Endothelial cell of umbilical vein (primary cell): ENCODE measurements at regions not wholly inside any gene's neighbourhood (a gene's known extent, or its start where the extent isn't known, plus 50 kb on each side); places are given as distances from the start of the nearest gene placed in this dataset.

Source experiments
- BruUV-seq: library from RNA; stranded (reverse); fragments of 400-500 nt; replicated peaks from 2 replicates; lab custom pipeline; 2021; lab: Mats Ljungman, UMichigan
- CTCF ChIA-PET: fragments of 300-600, 350-600 bp; sonication (Branson Sonifier 250); formaldehyde crosslinking; loops from one replicate; lab custom pipeline; 2021; ENCODE audit warnings: antibody characterized with exemption, inconsistent platforms; lab: Charles Lee
- POLR2A ChIA-PET: fragments of 300-600, 350-600 bp; sonication (Branson Sonifier 250); formaldehyde crosslinking; loops from one replicate; lab custom pipeline; 2021; ENCODE audit warnings: antibody characterized with exemption, inconsistent platforms; lab: Charles Lee
- DNase-seq: peaks from one replicate; pipeline ENCODE4 v3.0.0-alpha.2; 2011; ENCODE audit warnings: low read depth, low spot score
- FAIRE-seq: peaks from 2 replicates; lab custom pipeline; 2011; peaks lifted over from hg19 to GRCh38; lab: Jason Lieb, UNC
- H2AFZ ChIP-seq: 2 replicates; pipeline ENCODE4 v1.6.0; 2012; ENCODE audit warnings: low read depth, low read length, control low read depth, inconsistent platforms
- H3K27ac ChIP-seq: 2 replicates; pipeline ENCODE4 v1.5.1; 2011; ENCODE audit warnings: low read depth, mild to moderate bottlenecking, control low read depth, low read length, moderate library complexity; ENCODE audit not compliant: insufficient read depth
- H3K27me3 ChIP-seq, 2 experiments: 2 replicates each; pipeline versions ENCODE4 v1.6.0 to v1.6.1; 2011; ENCODE audit warnings: low read length in 2 of 2, mixed read lengths in 1 of 2; ENCODE audit not compliant: control insufficient read depth in 2 of 2, insufficient read depth in 2 of 2
- H3K36me3 ChIP-seq, 2 experiments: 2 replicates in 1 of 2; 3 replicates in 1 of 2; pipeline ENCODE4 v1.5.1; 2011; ENCODE audit warnings: low read length in 2 of 2, mild to moderate bottlenecking in 1 of 2, moderate library complexity in 1 of 2; ENCODE audit not compliant: control insufficient read depth in 2 of 2, insufficient read depth in 2 of 2; ENCODE audit errors: extremely low read depth in 1 of 2
- H3K4me1 ChIP-seq: 3 replicates; pipeline ENCODE4 v1.5.1; 2011; ENCODE audit warnings: mild to moderate bottlenecking, low read length; ENCODE audit not compliant: control insufficient read depth, insufficient read depth; ENCODE audit errors: extremely low read depth
- H3K4me2 ChIP-seq: 2 replicates; pipeline ENCODE4 v1.6.1; 2011; ENCODE audit warnings: low read length, control low read depth, mixed read lengths; ENCODE audit not compliant: insufficient read depth
- H3K4me3 ChIP-seq, 3 experiments: fragments of 200-600 bp in 1 of 3; sonication (generic), shearing (Covaris generic) in 1 of 3; replicated peaks in 1 of 3; 2 replicates each; pipeline ENCODE4 v1.5.1; 2011 to 2016; ENCODE audit warnings: control low read depth in 3 of 3, low read length in 3 of 3, mild to moderate bottlenecking in 2 of 3, inconsistent platforms in 1 of 3, low read depth in 1 of 3, moderate library complexity in 1 of 3; ENCODE audit not compliant: insufficient read depth in 1 of 3
- H3K79me2 ChIP-seq: 2 replicates; pipeline ENCODE4 v1.6.0; 2012; ENCODE audit warnings: low read length, inconsistent platforms; ENCODE audit not compliant: control insufficient read depth, insufficient read depth
- H3K9ac ChIP-seq: replicated peaks from 2 replicates; pipeline ENCODE3; 2011; ENCODE audit warnings: low read length, control low read depth; ENCODE audit not compliant: insufficient read depth; ENCODE audit errors: extremely low read depth
- H3K9me1 ChIP-seq: replicated peaks from 3 replicates; pipeline ENCODE4 v1.6.0; 2011; ENCODE audit warnings: mild to moderate bottlenecking, low read length; ENCODE audit not compliant: control insufficient read depth, insufficient read depth; ENCODE audit errors: extremely low read depth
- H3K9me3 ChIP-seq: replicated peaks from 2 replicates; pipeline ENCODE4 v1.5.1; 2012; ENCODE audit warnings: low read length, inconsistent platforms; ENCODE audit not compliant: control insufficient read depth, insufficient read depth
- H4K20me1 ChIP-seq: replicated peaks from 2 replicates; pipeline ENCODE3; 2011; ENCODE audit warnings: mild to moderate bottlenecking, low read length; ENCODE audit not compliant: control insufficient read depth, insufficient read depth; ENCODE audit errors: extremely low read depth
- EZH2 ChIP-seq: IDR thresholded peaks from 2 replicates; pipeline ENCODE4 v1.6.1; 2012; ENCODE audit warnings: borderline replicate concordance, low read depth, mild to moderate bottlenecking, moderate library complexity, low read length, inconsistent platforms; ENCODE audit not compliant: severe bottlenecking
- FOS ChIP-seq: IDR thresholded peaks from 2 replicates; pipeline ENCODE4 v1.6.1; 2011; ENCODE audit warnings: mild to moderate bottlenecking, low read length, moderate library complexity, borderline replicate concordance; ENCODE audit not compliant: insufficient read depth
- GATA2 ChIP-seq: IDR thresholded peaks from 2 replicates; pipeline ENCODE4 v1.7.0; 2011; ENCODE audit warnings: low read depth, mild to moderate bottlenecking, moderate library complexity, mixed read lengths, low read length; ENCODE audit not compliant: insufficient read length, insufficient read depth
- JUN ChIP-seq: IDR thresholded peaks from 2 replicates; pipeline ENCODE4 v1.6.1; 2011; ENCODE audit warnings: borderline replicate concordance, low read depth; ENCODE audit not compliant: insufficient read length, insufficient read depth
- MYC ChIP-seq: IDR thresholded peaks from one replicate; pipeline ENCODE4 v1.6.1; 2011; ENCODE audit warnings: mild to moderate bottlenecking, low read depth, low read length
- POLR2A ChIP-seq: IDR thresholded peaks from 2 replicates; pipeline ENCODE4 v1.6.1; 2012; ENCODE audit warnings: low read depth, mild to moderate bottlenecking, control low read depth, low read length
- POLR2AphosphoS5 ChIP-seq: IDR thresholded peaks from 2 replicates; pipeline ENCODE4 v1.6.1; 2012; ENCODE audit warnings: low read depth, mild to moderate bottlenecking, control low read depth, low read length, moderate library complexity; ENCODE audit not compliant: insufficient read depth
- dilution Hi-C: fragments of 300-500 bp; cut with MboI; formaldehyde crosslinking; loops from one replicate; pipeline ENCODE4 v1.15.0; 2019; ENCODE audit warnings: low sequenced_read_pairs; ENCODE audit not compliant: extremely low pct_ligation_motif_present
- intact Hi-C: fragments of 100-400 bp; cut with micrococcal nuclease; formaldehyde crosslinking; loops from one replicate; pipeline ENCODE4 v1.10.0; 2022
- TF ChIP-seq, protein P1 (sequence below), 2 donors: IDR thresholded peaks; 1 replicate in 1 of 2; 2 replicates in 1 of 2; pipeline ENCODE4 v1.5.1; 2011; ENCODE audit warnings: low read length in 2 of 2, mild to moderate bottlenecking in 2 of 2, moderate library complexity in 2 of 2, control low read depth in 1 of 2, inconsistent platforms in 1 of 2, low read depth in 1 of 2; ENCODE audit not compliant: insufficient read depth in 1 of 2; ENCODE audit errors: extremely low read depth in 1 of 2
- TF ChIP-seq, protein P2 (sequence below): IDR thresholded peaks from 2 replicates; pipeline ENCODE4 v1.6.1; 2011; ENCODE audit not compliant: insufficient read depth, insufficient read length

DNA sequence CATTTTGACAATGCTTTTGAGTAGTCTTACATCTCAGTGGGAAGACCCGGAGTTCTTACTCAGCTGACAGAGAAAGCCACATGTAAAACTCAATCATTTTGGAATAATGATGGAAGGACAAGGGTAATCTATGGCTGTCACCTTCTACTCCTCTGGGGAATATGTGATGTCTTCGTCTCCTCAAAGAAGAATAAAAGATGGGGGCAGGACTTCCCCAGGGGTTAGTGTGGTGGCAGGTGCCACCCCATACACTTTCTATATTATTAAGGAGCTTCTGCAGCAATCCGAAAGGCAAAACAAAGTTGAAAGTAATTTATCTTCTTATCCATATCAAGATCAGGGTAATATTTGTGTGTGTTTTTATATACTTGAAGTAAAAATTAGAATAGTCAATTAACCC lies 180.4 kb upstream of the TOPAZ1 start:
- no peak overlapping the region for H3K4me3 ChIP-seq
- H3K79me2 ChIP-seq: no peaks in the 10 kb centered on the region
- POLR2A ChIA-PET: no interaction called here
- no peaks in the 10 kb centered on the region for H4K20me1 ChIP-seq
- no peaks in the 10 kb centered on the region for H3K36me3 ChIP-seq
- H3K9ac ChIP-seq: no peak overlapping the region
- H3K4me2 ChIP-seq: no peak overlapping the region
- H3K9me1 ChIP-seq: no peaks in the 10 kb centered on the region
- intact Hi-C loops (no loop called here), dilution Hi-C loops (no loop called here)
- TF ChIP-seq POLR2AphosphoS5 (no peak), GATA2 (no peak), POLR2A (no peak), EZH2 (no peak), MYC (no peak), FOS (no peak), JUN (no peak)
- TF ChIP-seq, protein P1, sequence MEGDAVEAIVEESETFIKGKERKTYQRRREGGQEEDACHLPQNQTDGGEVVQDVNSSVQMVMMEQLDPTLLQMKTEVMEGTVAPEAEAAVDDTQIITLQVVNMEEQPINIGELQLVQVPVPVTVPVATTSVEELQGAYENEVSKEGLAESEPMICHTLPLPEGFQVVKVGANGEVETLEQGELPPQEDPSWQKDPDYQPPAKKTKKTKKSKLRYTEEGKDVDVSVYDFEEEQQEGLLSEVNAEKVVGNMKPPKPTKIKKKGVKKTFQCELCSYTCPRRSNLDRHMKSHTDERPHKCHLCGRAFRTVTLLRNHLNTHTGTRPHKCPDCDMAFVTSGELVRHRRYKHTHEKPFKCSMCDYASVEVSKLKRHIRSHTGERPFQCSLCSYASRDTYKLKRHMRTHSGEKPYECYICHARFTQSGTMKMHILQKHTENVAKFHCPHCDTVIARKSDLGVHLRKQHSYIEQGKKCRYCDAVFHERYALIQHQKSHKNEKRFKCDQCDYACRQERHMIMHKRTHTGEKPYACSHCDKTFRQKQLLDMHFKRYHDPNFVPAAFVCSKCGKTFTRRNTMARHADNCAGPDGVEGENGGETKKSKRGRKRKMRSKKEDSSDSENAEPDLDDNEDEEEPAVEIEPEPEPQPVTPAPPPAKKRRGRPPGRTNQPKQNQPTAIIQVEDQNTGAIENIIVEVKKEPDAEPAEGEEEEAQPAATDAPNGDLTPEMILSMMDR (IDR thresholded peaks at IDR 0.05; ENCODE audit: extremely low read depth in 1 of 2, insufficient read depth in 1 of 2, low read depth in 1 of 2, low read length in 2 of 2): no peak
- TF ChIP-seq, protein P2, sequence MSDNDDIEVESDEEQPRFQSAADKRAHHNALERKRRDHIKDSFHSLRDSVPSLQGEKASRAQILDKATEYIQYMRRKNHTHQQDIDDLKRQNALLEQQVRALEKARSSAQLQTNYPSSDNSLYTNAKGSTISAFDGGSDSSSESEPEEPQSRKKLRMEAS: no peak
- no TSS peak for BruUV-seq
- FAIRE-seq (no peak), DNase-seq (no peak)
- H3K9me3 ChIP-seq: no peaks in the 10 kb centered on the region
- H2AFZ ChIP-seq: no peak overlapping the region
- H3K4me1 ChIP-seq: no peaks in the 10 kb centered on the region
- peaks cover 1 to 2% of the 10 kb centered on the region in 2 experiments for H3K27me3 ChIP-seq
- CTCF ChIA-PET: no interaction called here
- no peak overlapping the region for H3K27ac ChIP-seq
